SU-DHL-6 (cell line): ENCODE measurements at regions not wholly inside any gene's neighbourhood (a gene's known extent, or its start where the extent isn't known, plus 50 kb on each side); places are given as distances from the start of the nearest gene placed in this dataset.

Experiments used
- EZH2phosphoT487 ChIP-seq: fragments of 200-600 bp; sonication (generic), shearing (Covaris generic); conservative IDR thresholded peaks from 2 replicates; pipeline ENCODE4 v1.6.1; 2018; ENCODE audit warnings: mild to moderate bottlenecking, antibody characterized with exemption, low read length, moderate library complexity, mixed read lengths
- TF ChIP-seq, protein P1 (sequence below): fragments of 200-600 bp; sonication (generic); IDR thresholded peaks from one replicate; pipeline ENCODE4 v1.5.1; 2017; ENCODE audit warnings: antibody characterized with exemption, mild to moderate bottlenecking, low read length, moderate library complexity; ENCODE audit not compliant: insufficient read depth, poor library complexity, severe bottlenecking

DNA sequence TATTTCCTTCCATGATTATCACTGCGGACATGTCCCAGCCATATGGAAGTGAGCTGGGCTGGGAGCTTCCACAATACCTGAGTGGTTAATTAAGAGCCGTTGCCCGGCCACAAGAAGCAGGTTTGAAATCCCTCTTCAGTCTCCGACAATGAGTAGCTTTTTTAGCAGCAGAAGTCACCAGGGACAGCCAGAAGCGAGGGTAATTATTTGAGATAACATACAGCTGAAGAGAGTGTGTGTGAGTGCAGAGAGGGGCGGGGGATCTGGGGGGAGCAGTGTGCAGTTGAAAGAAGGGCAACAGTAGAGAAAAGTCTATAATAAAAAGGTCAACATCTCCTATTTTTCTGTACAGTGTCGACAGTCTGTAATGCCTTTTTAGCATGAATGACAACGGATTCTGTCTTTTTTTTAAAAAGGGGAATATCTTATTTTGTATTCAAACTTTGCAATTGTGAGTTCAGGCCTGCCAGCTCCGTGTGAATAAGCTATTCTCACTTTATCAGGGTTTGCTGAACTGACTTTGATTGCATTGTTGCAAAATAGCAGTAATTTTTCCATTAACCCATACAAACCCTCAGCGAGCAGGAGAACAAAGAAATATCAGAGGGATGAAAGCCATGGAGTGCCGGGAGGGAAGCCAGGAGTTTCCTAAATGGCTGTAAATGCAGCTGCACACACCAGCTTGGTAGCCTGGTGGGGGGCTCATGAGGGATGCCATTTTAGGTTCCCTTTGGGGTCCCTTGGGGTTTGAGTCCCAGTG is 220.3 kb upstream of the IRX3 start:
- TF ChIP-seq, protein P1, sequence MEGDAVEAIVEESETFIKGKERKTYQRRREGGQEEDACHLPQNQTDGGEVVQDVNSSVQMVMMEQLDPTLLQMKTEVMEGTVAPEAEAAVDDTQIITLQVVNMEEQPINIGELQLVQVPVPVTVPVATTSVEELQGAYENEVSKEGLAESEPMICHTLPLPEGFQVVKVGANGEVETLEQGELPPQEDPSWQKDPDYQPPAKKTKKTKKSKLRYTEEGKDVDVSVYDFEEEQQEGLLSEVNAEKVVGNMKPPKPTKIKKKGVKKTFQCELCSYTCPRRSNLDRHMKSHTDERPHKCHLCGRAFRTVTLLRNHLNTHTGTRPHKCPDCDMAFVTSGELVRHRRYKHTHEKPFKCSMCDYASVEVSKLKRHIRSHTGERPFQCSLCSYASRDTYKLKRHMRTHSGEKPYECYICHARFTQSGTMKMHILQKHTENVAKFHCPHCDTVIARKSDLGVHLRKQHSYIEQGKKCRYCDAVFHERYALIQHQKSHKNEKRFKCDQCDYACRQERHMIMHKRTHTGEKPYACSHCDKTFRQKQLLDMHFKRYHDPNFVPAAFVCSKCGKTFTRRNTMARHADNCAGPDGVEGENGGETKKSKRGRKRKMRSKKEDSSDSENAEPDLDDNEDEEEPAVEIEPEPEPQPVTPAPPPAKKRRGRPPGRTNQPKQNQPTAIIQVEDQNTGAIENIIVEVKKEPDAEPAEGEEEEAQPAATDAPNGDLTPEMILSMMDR = no peak
- no peak for TF ChIP-seq EZH2phosphoT487
